ENCODE measurements at regions not wholly inside any gene's neighbourhood (a gene's known extent, or its start where the extent isn't known, plus 50 kb on each side); places are given as distances from the start of the nearest gene placed in this dataset.

- Histone ChIP-seq H3K18ac (ENCODE audit: low read depth, low read length) (no peak overlapping the region), H3K4me1 (ENCODE audit: control insufficient read depth, insufficient read depth, low read length) (peaks cover 12% of the 10 kb centered on the region), H2AK9ac (replicated peaks; ENCODE audit: low read depth, low read length, poor library complexity) (no peak overlapping the region), H3K23ac (ENCODE audit: low read depth, low read length) (no peak overlapping the region), H3K14ac (replicated peaks; ENCODE audit: low read depth, low read length) (no peak overlapping the region), H3K36me3 (ENCODE audit: control insufficient read depth, insufficient read depth, low read length) (no peaks in the 10 kb centered on the region), H3K9me3 (ENCODE audit: control insufficient read depth, insufficient read depth, low read length) (no peaks in the 10 kb centered on the region), H3K9ac (ENCODE audit: low read depth, low read length) (no peak overlapping the region), H3K4ac (ENCODE audit: low read depth, low read length) (no peak overlapping the region), H2BK15ac (ENCODE audit: low read depth, low read length) (no peak overlapping the region), H4K8ac (ENCODE audit: low read depth in 2 of 2, low read length in 2 of 2) (no peak overlapping the region), H2BK20ac (ENCODE audit: low read depth, low read length) (no peak overlapping the region), H2BK5ac (ENCODE audit: low read depth, low read length, poor library complexity, severe bottlenecking) (no peak overlapping the region), H2AK5ac (ENCODE audit: low read depth, low read length) (no peak overlapping the region), H3K4me2 (ENCODE audit: low read depth, low read length) (no peak overlapping the region), H3K4me3 (ENCODE audit: insufficient read depth, low read depth, low read length) (no peak overlapping the region), H3K56ac (ENCODE audit: extremely low read depth, insufficient read depth, low read length) (no peak overlapping the region), H3K9me1 (ENCODE audit: insufficient read depth, low read length) (peaks cover 4% of the 10 kb centered on the region), H3K79me1 (ENCODE audit: low read depth in 1 of 2, low read length in 2 of 2) (no peaks in the 10 kb centered on the region), H3K27ac (ENCODE audit: insufficient read depth, low read length) (no peak overlapping the region), H3K27me3 (ENCODE audit: control insufficient read depth, insufficient read depth, low read length) (no peaks in the 10 kb centered on the region; the same call in 1 of the 2 replicates), H4K5ac (ENCODE audit: low read depth, low read length) (no peak overlapping the region), H4K20me1 (ENCODE audit: insufficient read depth, low read length) (no peaks in the 10 kb centered on the region), H4K91ac (ENCODE audit: insufficient read depth, low read depth, low read length) (no peak overlapping the region), H2BK120ac (ENCODE audit: low read depth, low read length) (no peak overlapping the region), H2AFZ (replicated peaks; ENCODE audit: low read length, poor library complexity) (no peak overlapping the region)
- dilution Hi-C loops (cut with HindIII; ENCODE audit: low sequenced_read_pairs, unreplicated experiment) (no loop called here), in situ Hi-C loops (cut with MboI; ENCODE audit: low sequenced_read_pairs) (no loop called here), intact Hi-C loops (cut with micrococcal nuclease) (no loop called here)
- TF ChIP-seq USF2 (IDR thresholded peaks at IDR 0.05; ENCODE audit: low read depth, low read length): no peak
- no peak for TF ChIP-seq CEBPB (IDR thresholded peaks at IDR 0.05; ENCODE audit: low read depth, low read length)
- no peak for TF ChIP-seq MAFK (IDR thresholded peaks at IDR 0.05; ENCODE audit: low read depth, low read length)
- TF ChIP-seq CTCF (conservative IDR thresholded peaks at IDR 0.05; ENCODE audit: low read depth, low read length): no peak
- TF ChIP-seq RAD21 (IDR thresholded peaks at IDR 0.05; ENCODE audit: low read length): no peak
- no peak for TF ChIP-seq NFE2L2 (IDR thresholded peaks at IDR 0.05; ENCODE audit: low read depth, low read length)
- no peak for TF ChIP-seq RCOR1 (IDR thresholded peaks at IDR 0.05; ENCODE audit: insufficient replicate concordance, low read length)
- no peak for TF ChIP-seq CHD1 (IDR thresholded peaks at IDR 0.05; ENCODE audit: low read depth, low read length)
- WGBS, 2 experiments (ENCODE audit: extremely low coverage in 2 of 2, insufficient read length in 1 of 2): 100% methylated on average over 2 of the region's 2 CpGs; no CpG with 5 or more reads in 1 of the 2 experiments
- BruUV-seq (replicated peaks): no TSS peak
- POLR2A ChIA-PET (ENCODE audit: unreplicated experiment): no interaction called here
- no peak for DNase-seq
- CTCF ChIA-PET: no interaction called here
- ATAC-seq (ENCODE audit: low read depth): no peak
Measured at GRCh38 chr10:31617133-31617532, 298.1 kb downstream of the ZEB1 start.
